Lower leg skin (tissue), 3 donors: ENCODE measurements at regions not wholly inside any gene's neighbourhood (a gene's known extent, or its start where the extent isn't known, plus 50 kb on each side); places are given as distances from the start of the nearest gene placed in this dataset.

Experiments used
- POLR2A ChIP-seq, 2 donors: fragments of 450-650 bp; IDR thresholded peaks; one replicate each; pipeline ENCODE4 v1.6.1; 2016 to 2017; ENCODE audit warnings: antibody characterized with exemption in 2 of 2, mild to moderate bottlenecking in 1 of 2, moderate library complexity in 1 of 2
- TF ChIP-seq, protein P1 (sequence below), 3 donors: fragments of 450-650 bp; IDR thresholded peaks; one replicate each; pipeline ENCODE4 v1.5.1; 2016; ENCODE audit warnings: antibody characterized with exemption in 3 of 3, mild to moderate bottlenecking in 3 of 3, moderate library complexity in 2 of 3

DNA sequence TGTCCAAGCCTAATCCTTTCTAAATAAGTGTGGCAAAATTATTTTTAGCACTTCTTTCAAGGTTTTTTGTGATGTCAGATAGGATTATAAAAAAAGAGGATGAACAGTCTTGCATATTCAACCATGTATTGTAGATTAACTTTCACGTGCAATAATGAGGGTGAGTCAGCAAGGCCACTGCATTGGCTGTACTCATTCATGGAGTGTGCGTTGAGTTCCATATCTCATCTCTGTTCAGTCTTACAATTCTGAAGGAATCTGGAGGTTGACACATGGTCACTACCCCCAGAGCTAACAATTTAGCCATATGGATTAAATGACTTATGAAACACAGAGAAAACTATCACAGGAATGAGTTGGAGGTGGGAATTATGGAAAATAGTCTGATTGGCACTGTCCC, 810.5 kb downstream of the SLC4A3 start:
- TF ChIP-seq, protein P1, sequence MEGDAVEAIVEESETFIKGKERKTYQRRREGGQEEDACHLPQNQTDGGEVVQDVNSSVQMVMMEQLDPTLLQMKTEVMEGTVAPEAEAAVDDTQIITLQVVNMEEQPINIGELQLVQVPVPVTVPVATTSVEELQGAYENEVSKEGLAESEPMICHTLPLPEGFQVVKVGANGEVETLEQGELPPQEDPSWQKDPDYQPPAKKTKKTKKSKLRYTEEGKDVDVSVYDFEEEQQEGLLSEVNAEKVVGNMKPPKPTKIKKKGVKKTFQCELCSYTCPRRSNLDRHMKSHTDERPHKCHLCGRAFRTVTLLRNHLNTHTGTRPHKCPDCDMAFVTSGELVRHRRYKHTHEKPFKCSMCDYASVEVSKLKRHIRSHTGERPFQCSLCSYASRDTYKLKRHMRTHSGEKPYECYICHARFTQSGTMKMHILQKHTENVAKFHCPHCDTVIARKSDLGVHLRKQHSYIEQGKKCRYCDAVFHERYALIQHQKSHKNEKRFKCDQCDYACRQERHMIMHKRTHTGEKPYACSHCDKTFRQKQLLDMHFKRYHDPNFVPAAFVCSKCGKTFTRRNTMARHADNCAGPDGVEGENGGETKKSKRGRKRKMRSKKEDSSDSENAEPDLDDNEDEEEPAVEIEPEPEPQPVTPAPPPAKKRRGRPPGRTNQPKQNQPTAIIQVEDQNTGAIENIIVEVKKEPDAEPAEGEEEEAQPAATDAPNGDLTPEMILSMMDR (IDR thresholded peaks at IDR 0.05), result no peak
- TF ChIP-seq POLR2A (IDR thresholded peaks at IDR 0.05), result no peak
